HG03469 (cell line): ENCODE measurements at regions not wholly inside any gene's neighbourhood (a gene's known extent, or its start where the extent isn't known, plus 50 kb on each side); places are given as distances from the start of the nearest gene placed in this dataset.
"Not testable (repeated sequence)": the region's sequence is repeated elsewhere in the genome, so short reads cannot be mapped to it uniquely, and the experiment has no call there.

ENCODE experiments used
- ATAC-seq: cut with Tn5 transposase; IDR thresholded peaks from one replicate; pipeline ENCODE4 v1.9.1; 2021; ENCODE audit warnings: mild to moderate bottlenecking, moderate library complexity, moderate number of reproducible peaks; ENCODE audit not compliant: unreplicated experiment

DNA sequence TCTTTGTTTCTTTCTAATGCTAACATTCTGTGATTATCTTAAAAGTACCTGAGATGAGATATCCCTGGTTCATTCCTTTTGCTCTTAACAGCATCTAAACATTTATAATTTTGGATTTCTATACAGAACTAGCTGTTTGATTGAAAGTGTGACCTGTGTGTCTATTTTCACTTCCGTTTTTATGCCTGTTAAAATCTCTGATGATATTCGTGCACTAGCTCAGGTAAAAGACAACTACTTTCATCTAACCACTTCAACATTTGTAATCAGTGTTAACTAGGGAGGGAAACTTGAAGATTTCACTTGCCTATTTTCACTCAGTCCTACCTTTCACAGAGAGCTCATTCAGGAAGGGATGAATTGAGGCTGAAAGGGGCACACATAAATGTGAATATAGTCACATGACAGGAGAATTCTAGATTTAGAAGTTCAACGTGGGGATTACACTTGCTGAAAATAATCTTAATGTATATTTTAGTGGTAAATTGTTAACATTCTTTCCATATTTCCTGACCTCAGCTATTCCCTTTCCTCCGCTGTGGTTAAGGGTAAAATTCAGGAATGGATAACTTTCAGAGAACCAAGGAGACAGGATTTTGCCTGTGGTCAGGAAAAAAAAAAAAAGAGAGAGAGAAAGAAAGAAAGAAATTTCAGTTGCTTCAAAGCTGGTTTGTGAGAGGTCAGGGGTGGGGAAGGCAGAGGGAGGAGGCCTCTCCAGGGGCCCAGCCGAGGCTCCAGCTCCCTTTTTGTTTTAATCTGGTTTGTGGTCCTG lies 159.8 kb upstream of the TSC22D2 start:
- ATAC-seq: no peak

DNA sequence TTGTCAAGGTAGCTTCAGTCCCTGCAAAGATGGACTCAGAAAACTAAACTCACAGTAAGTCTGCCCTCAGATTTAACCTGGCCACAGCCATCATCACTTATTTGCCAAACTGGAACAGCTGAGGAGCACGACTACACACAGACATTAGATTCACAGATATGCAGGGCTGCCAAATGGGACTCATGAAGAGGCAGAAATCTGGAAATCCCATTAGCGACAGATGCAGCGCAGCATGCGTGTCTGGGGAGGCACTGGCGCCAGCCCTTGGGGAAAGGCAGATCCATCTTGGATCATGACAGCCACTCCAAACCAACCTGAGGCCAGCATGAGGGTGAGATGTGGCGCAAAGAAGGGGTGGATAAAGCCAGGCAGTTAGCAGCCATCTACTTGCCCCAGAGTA lies 160.7 kb upstream of the TSC22D2 start:
- no peak for ATAC-seq

DNA sequence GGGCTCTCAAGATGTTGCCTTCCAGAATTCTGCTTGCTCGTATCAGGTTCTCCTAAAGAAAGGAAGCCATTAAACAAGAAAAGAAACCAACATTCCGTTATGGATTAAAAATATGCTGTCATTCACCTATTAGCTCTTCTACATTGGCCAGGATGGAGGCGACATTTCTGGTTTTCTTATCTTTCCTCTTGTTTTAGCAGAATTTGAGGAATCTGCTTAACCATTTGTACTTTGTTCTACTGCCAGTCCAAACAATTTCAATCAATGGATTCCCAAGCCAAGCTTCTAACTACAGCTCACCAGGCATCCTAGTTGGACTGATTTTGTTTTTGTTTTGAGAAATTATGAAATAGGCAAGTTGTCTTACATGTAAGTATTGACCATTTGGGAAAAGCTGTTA lies 164.6 kb upstream of the TSC22D2 start:
- ATAC-seq: no peak

- ATAC-seq: no peak
Measured at GRCh38 chr3:150242220-150242936, 165.7 kb upstream of the TSC22D2 start.

- ATAC-seq: no peak
Measured at GRCh38 chr3:150240891-150241290, 167.2 kb upstream of the TSC22D2 start.

DNA sequence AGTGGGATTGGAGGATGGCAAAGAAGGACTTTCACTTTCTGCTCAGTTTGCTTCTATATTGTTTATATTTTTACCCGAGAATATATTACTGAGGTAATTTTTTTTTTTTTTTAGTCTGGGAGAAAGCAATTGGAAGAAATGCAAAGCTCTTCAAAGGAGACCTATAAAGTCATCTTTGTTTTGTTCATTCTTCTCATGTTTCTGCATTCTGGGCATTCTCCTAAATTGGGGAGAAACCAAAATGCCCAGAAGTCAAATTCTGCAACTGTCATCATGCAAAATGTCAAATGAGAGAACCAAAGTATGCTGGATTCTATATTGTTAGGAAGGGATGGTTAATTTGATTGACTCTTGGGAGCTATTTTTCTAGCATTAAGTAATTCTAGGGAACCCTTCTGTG lies 168.3 kb upstream of the TSC22D2 start:
- ATAC-seq: no peak

- no peak for ATAC-seq
Measured at GRCh38 chr3:150238995-150239619, 169.0 kb upstream of the TSC22D2 start.

GRCh38 chr3:150238048-150238802 lies 169.9 kb upstream of the TSC22D2 start:
- ATAC-seq: no peak

DNA sequence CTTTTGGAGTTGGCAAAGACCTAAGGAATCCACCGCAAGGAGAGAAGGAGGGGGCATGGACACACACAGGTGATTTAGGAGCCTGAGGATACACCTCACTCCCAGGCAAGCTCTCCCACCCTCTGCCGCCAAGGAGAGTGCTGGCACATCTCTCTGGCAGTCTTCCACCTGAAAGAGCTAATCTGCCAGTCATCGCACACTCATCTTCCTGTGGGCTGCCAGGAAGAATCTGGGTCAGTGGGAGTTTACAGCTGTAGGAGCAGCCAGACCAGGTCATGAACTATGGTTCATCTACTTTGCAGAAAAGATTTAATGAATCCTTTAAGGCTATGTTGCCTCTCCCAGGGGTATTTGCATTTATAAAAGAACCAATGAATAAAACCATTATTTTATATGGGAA lies 170.6 kb upstream of the TSC22D2 start:
- ATAC-seq: no peak

DNA sequence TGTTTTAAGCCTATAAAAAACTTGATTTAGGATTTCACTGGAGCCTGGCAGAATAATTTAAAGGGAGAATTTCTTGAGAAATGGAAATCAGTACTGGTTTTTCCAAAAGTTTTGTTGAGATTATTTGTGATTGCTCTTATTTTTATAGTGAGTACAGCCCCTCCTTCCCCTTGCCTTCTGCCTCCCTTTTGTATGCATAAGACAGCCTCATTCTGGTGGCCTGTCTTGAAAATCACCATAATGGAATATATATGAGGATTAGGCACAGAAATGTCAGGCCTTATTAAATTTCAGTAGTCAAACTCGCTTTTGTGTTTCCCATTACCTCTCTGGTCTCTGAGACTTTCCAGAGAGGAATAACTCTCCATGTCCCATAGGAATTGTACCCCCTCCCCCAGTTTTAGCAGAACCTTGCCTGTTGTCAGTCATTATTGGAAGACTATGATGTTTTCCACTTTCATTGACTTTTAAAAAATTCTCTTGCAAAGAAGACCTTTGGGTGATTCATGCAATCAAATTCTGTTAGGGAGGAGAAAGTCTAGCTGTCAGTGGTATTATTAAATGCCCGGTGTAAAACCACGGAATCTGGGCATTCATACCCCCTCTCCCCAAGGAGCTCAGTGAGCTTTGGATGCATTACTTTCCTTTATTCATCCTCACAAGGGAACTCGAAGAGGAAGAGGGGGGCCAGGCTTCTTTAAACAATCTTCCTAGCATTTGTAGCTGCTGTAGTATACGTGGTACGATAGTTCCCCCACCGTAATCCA lies 171.6 kb upstream of the TSC22D2 start:
- ATAC-seq: no peak

- no peak for ATAC-seq
Measured at GRCh38 chr3:150235799-150236198, 172.3 kb upstream of the TSC22D2 start.

DNA sequence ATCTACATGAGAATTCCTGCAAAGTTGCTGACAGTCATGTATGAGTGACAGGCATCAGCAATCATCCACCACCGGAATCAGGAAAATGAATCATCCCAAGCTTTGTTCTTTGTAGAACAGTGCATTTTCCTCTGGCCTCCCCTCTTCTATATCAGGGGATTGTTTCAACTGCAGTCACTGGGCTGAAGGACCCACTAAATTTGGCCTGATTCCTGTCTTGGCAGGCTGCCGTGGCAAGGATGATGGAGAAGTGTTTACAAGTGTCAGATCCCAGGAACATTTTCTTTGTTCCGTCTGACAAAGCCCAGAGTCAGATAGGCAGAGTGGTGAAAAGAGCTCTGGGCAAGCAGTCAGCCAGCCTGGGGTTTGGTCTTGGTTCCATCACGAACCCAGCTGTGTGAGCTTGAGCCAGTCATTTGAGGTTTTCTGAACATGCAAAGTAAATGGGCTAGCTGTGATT lies 175.1 kb upstream of the TSC22D2 start:
- ATAC-seq: no peak

GRCh38 chr3:150230037-150230436 lies 178.1 kb upstream of the TSC22D2 start:
- no peak for ATAC-seq

- ATAC-seq: not testable (repeated sequence)
Measured at GRCh38 chr3:150228626-150229025, 179.5 kb upstream of the TSC22D2 start.

GRCh38 chr3:150227839-150228238 lies 180.3 kb upstream of the TSC22D2 start:
- ATAC-seq: no peak

DNA sequence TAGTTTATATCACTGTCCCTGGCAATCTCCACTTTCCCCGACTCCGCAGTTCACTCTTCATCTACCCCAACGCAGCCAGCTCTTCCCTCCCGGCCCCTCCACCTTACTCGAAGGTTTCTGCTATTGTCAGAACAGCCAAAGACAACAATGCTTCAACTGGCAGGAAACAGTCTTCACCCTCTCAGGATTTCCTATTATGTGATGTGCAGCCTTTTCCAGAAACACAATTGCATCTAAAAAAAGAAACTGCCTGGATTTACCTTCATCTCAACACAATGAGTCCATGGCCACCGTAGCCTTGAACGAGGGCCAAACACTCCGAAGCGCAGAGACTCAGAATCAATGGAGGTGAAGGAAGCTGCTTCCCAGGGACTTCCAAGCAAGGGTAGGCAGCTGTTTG lies 182.1 kb upstream of the TSC22D2 start:
- no peak for ATAC-seq

- no peak for ATAC-seq
Measured at GRCh38 chr3:150223558-150223957, 184.5 kb upstream of the TSC22D2 start.

DNA sequence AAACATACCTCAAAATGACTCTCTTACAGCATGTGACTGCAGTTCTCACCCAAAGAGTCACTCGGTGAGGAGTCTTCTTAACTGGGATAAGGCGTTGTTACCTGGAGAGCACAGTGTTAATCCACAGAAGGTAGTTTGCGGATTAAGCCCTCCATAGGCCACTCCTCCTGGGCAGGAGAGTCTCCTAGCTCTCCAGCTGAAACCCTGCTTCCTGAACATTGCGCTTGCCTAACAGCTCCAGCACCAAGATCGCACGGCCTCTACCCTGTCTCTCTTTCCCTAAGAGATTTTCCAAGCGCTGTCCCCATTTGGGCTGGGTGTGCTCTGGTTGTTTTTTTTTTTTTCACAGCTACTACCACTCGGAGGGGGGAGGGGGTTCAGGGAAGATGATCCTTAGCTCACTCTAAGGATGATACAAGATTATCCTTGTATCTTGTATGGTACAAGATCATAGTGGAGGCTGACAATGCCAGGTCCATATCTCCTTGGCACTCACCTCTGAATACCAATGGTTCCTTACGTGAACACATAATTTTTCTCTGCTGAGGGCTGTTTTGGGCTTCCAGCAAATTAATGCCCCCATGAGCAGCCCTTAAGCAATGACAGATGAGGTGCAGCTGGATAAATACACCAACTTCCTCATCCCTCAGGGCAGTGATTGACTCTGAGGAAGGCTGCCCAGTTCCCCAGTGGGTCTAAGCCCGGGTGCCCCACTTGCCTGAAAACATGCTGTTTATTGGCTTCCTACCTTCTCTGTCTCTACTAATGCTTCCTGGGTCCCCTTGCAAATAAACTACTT lies 185.2 kb upstream of the TSC22D2 start:
- no peak for ATAC-seq

GRCh38 chr3:150221904-150222523 lies 186.1 kb upstream of the TSC22D2 start:
- ATAC-seq: no peak
